HG02943 (cell line): ENCODE measurements at regions not wholly inside any gene's neighbourhood (a gene's known extent, or its start where the extent isn't known, plus 50 kb on each side); places are given as distances from the start of the nearest gene placed in this dataset.
"Not testable (repeated sequence)": the region's sequence is repeated elsewhere in the genome, so short reads cannot be mapped to it uniquely, and the experiment has no call there.

Experiments
- ATAC-seq: cut with Tn5 transposase; IDR thresholded peaks from one replicate; pipeline ENCODE4 v1.9.1; 2021; ENCODE audit warnings: mild to moderate bottlenecking, low read depth, moderate library complexity; ENCODE audit not compliant: unreplicated experiment

- ATAC-seq, result no peak
Observed at GRCh38 chr6:5898563-5898962, 108.2 kb downstream of the NRN1 start.

GRCh38 chr6:5898102-5898501 is 108.6 kb downstream of the NRN1 start:
- ATAC-seq, result no peak

- no peak for ATAC-seq
Observed at GRCh38 chr6:5896476-5897200, 110.1 kb downstream of the NRN1 start.

GRCh38 chr6:5894357-5894756 is 112.4 kb downstream of the NRN1 start:
- no peak for ATAC-seq

GRCh38 chr6:5893295-5893694 is 113.4 kb downstream of the NRN1 start:
- ATAC-seq, result no peak

GRCh38 chr6:5892669-5893068 is 114.1 kb downstream of the NRN1 start:
- ATAC-seq, result no peak

GRCh38 chr6:5878792-5879191 is 127.9 kb downstream of the NRN1 start:
- ATAC-seq, result no peak

- ATAC-seq, result no peak
Observed at GRCh38 chr6:5876076-5876475, 130.6 kb downstream of the NRN1 start.

GRCh38 chr6:5873976-5874375 is 132.7 kb downstream of the NRN1 start:
- not testable (repeated sequence) for ATAC-seq

- ATAC-seq, result no peak
Observed at GRCh38 chr6:5871296-5871695, 135.4 kb downstream of the NRN1 start.

GRCh38 chr6:5869676-5870075 is 137.0 kb downstream of the NRN1 start:
- ATAC-seq, result no peak

- ATAC-seq, result no peak
Observed at GRCh38 chr6:5869261-5869660, 137.5 kb downstream of the NRN1 start.

- ATAC-seq, result no peak
Observed at GRCh38 chr6:5866547-5867051, 140.1 kb downstream of the NRN1 start.

- ATAC-seq, result no peak
Observed at GRCh38 chr6:5865506-5866031, 141.2 kb downstream of the NRN1 start.

- ATAC-seq, result no peak
Observed at GRCh38 chr6:5860849-5861248, 145.9 kb downstream of the NRN1 start.

GRCh38 chr6:5855787-5856470 is 150.8 kb downstream of the NRN1 start:
- no peak for ATAC-seq

GRCh38 chr6:5854899-5855298 is 151.8 kb downstream of the NRN1 start:
- ATAC-seq, result no peak

- ATAC-seq, result no peak
Observed at GRCh38 chr6:5851261-5851757, 155.4 kb downstream of the NRN1 start.

- no peak for ATAC-seq
Observed at GRCh38 chr6:5850848-5851255, 155.9 kb downstream of the NRN1 start.

GRCh38 chr6:5846889-5847288 is 159.8 kb downstream of the NRN1 start:
- no peak for ATAC-seq

- ATAC-seq, result no peak
Observed at GRCh38 chr6:5846335-5846734, 160.4 kb downstream of the NRN1 start.

GRCh38 chr6:5843078-5843477 is 163.6 kb downstream of the NRN1 start:
- no peak for ATAC-seq
